AG04450 (cell line): ENCODE measurements at regions not wholly inside any gene's neighbourhood (a gene's known extent, or its start where the extent isn't known, plus 50 kb on each side); places are given as distances from the start of the nearest gene placed in this dataset.

Experiments used
- CTCF ChIA-PET: fragments of 300-600, 350-600 bp; formaldehyde crosslinking; extraction: SDS; loops from one replicate; lab custom pipeline; 2022; ENCODE audit warnings: antibody characterized with exemption, inconsistent platforms; lab: Charles Lee
- POLR2A ChIA-PET: fragments of 350-600 bp; formaldehyde crosslinking; extraction: SDS; loops from one replicate; lab custom pipeline; 2021; ENCODE audit warnings: antibody characterized with exemption, inconsistent platforms; lab: Yijun Ruan, JAX
- DNase-seq: peaks from one replicate; pipeline ENCODE4 v3.0.0-alpha.2; 2011; ENCODE audit warnings: low read depth, low spot score
- H3K27ac ChIP-seq: one replicate; pipeline ENCODE4 v1.5.1; 2012; ENCODE audit warnings: low read depth, low read length, control low read depth
- H3K27me3 ChIP-seq: one replicate; pipeline ENCODE4 v1.6.0; 2012; ENCODE audit warnings: low read length; ENCODE audit not compliant: control insufficient read depth, insufficient read depth
- H3K4me3 ChIP-seq: 2 replicates; pipeline ENCODE4 v1.5.1; 2011; ENCODE audit warnings: mild to moderate bottlenecking, low read depth, low read length, control low read depth
- H3K9me3 ChIP-seq: 2 replicates; pipeline ENCODE4 v1.5.1; 2012; ENCODE audit warnings: low read length; ENCODE audit not compliant: control insufficient read depth, insufficient read depth
- TF ChIP-seq, protein P1 (sequence below): IDR thresholded peaks from 2 replicates; pipeline ENCODE4 v1.5.1; 2011; ENCODE audit warnings: low read depth, low read length, control low read depth, inconsistent platforms

DNA sequence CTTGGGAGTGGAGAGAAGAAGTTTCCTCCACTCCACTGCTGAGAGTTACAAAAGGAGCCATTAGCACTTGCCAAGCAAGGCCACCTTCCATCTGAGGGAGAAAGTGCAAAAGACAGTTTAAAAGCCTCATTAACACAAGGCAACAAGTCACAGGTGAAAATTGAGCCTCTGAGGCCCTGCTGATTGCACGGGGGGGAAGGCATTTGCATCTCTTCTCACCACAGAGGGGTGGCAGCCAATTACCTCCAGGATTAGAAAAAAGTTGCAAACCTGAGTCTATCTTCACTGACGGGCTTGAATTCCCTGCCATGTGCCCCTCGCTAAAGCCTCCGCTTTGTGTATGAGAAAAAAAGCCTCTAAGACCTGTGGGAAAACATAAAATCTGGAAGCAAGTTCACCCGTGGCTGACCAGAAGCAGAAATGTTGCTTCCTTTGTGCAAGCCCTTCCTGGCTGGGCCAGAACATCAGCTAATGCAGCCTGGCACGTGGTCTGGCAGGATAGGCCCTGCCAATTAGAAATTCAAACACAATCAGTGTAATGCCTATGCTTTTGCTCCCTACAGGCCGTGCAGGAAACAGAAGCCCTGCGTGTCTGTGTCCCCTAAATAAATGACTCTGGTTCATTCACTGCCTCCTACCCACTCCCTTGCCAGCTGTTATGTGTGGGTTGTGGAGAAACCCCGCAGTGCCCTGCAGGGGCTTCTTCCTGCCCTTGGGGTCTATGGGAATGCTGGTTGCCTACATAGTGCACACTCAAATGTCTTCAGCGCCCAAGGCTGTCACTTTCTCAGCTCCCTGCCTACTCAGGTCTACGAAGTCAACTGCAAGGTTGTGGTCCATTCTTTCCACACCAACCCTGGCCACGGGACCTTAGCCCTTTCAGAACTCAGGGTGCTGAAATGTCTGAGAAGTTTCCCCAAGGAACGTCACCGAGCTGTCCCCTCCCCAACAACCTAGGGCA lies 150.2 kb downstream of the UQCRFS1 start:
- ChIA-PET CTCF (no interaction called here), POLR2A (no interaction called here)
- H3K27me3 ChIP-seq = no peaks in the 10 kb centered on the region
- no peak for DNase-seq
- no peak overlapping the region for H3K27ac ChIP-seq
- no peak overlapping the region for H3K4me3 ChIP-seq
- TF ChIP-seq, protein P1, sequence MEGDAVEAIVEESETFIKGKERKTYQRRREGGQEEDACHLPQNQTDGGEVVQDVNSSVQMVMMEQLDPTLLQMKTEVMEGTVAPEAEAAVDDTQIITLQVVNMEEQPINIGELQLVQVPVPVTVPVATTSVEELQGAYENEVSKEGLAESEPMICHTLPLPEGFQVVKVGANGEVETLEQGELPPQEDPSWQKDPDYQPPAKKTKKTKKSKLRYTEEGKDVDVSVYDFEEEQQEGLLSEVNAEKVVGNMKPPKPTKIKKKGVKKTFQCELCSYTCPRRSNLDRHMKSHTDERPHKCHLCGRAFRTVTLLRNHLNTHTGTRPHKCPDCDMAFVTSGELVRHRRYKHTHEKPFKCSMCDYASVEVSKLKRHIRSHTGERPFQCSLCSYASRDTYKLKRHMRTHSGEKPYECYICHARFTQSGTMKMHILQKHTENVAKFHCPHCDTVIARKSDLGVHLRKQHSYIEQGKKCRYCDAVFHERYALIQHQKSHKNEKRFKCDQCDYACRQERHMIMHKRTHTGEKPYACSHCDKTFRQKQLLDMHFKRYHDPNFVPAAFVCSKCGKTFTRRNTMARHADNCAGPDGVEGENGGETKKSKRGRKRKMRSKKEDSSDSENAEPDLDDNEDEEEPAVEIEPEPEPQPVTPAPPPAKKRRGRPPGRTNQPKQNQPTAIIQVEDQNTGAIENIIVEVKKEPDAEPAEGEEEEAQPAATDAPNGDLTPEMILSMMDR = no peak
- peaks cover 42% of the 10 kb centered on the region for H3K9me3 ChIP-seq

- ChIA-PET CTCF (no interaction called here), POLR2A (no interaction called here)
- DNase-seq = no peak
- Histone ChIP-seq H3K27ac (no peak overlapping the region), H3K27me3 (no peaks in the 10 kb centered on the region), H3K9me3 (peaks cover 59% of the 10 kb centered on the region), H3K4me3 (no peak overlapping the region)
- TF ChIP-seq, protein P1 = no peak
These were observed 152.1 kb downstream of the UQCRFS1 start for GRCh38 chr19:29060813-29061364.

DNA sequence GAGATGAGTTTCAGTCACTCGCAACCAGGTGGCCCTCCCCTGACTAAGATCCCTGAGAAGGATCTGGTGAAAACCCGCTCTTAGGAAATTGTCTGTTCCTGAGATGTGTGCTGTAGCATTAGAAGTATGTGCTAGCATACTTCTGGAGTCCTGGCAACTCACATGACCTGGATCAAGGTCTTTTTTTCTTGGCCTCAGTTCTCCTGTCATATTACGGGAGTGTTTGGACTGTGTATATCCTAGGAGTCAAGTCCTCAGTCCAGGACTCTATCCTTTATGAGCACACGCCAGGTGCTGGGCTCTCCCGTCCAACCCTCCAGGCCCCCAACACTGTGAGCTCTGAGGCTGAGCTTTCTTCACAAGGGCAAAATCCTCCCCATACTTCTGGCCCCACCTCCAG lies 156.4 kb downstream of the UQCRFS1 start:
- ChIA-PET POLR2A (no interaction called here), CTCF (no interaction called here)
- no peaks in the 10 kb centered on the region for H3K27me3 ChIP-seq
- H3K9me3 ChIP-seq = peaks cover 62% of the 10 kb centered on the region
- H3K27ac ChIP-seq = no peak overlapping the region
- TF ChIP-seq, protein P1 = no peak
- H3K4me3 ChIP-seq = no peak overlapping the region
- no peak for DNase-seq

DNA sequence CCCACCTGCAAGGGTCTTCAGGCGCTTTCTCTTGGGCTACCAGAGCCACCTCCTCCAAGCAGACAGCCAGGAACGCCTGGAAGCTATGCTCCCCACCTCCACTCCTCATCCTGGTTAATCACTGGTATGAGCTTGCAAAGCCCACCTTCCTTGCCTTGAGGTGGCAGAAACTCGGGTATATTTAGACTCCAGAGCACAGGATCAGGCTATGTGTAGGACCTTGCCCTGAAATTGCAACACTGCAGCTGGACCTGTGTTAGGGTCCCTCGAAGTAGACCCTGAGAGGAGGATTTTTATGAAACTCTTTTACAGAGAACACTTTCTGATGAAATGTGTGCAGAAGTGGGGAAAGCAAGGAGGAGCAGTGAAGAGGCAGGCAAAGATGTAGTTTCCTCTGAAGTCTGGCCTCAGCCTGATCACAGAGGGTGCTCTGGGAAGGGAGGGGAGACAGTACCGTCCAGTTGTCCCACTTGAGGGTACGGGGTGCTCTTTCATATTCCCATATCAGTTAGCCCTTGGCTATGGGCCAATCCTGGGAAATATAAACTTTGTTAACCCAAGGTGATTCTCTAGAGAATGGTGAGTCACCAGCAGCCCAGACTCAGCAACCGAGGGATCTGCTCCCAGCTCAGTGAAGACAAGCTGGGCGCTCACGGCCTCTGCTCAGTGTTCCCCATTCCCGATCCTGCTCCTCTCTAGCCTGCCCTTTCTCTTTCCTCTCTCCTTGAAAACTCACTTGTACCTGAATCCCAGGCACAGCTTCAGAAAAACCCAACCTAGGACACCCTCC lies 157.9 kb downstream of the UQCRFS1 start:
- ChIA-PET POLR2A (interaction anchor here (0.6 kb wide), 1 partner anchor 44 kb away, joined by 4 read pairs; no protein-coding TSS in a partner anchor), CTCF (interaction anchor here (0.5 kb wide), 1 partner anchor 1415 kb away, joined by 4 read pairs; no protein-coding TSS in a partner anchor)
- H3K9me3 ChIP-seq = peaks cover 65% of the 10 kb centered on the region
- no peak overlapping the region for H3K27ac ChIP-seq
- H3K27me3 ChIP-seq = no peaks in the 10 kb centered on the region
- no peak overlapping the region for H3K4me3 ChIP-seq
- TF ChIP-seq, protein P1 = no peak
- DNase-seq = no peak
